IMR-90 (cell line): ENCODE measurements at regions not wholly inside any gene's neighbourhood (a gene's known extent, or its start where the extent isn't known, plus 50 kb on each side); places are given as distances from the start of the nearest gene placed in this dataset.
"Not testable (repeated sequence)": the region's sequence is repeated elsewhere in the genome, so short reads cannot be mapped to it uniquely, and the experiment has no call there.

Source experiments
- ATAC-seq: fragments of 200-7000 bp; cut with Tn5 transposase; 2 replicates; pipeline ENCODE4 v1.9.1; 2020; ENCODE audit warnings: low read depth, mild to moderate bottlenecking, moderate library complexity
- BruUV-seq: library from RNA; stranded (reverse); fragments of 400-500 nt; replicated peaks from 2 replicates; lab custom pipeline; 2021; lab: Mats Ljungman, UMichigan
- CTCF ChIA-PET: fragments of 300-600 bp; formaldehyde crosslinking; extraction: SDS; loops from one replicate; lab custom pipeline; 2021; ENCODE audit warnings: antibody characterized with exemption; lab: Yijun Ruan, JAX
- POLR2A ChIA-PET: fragments of 300-600 bp; sonication (Branson Sonifier 250); formaldehyde crosslinking; loops from one replicate; lab custom pipeline; 2022; ENCODE audit warnings: antibody characterized with exemption; ENCODE audit not compliant: unreplicated experiment; lab: Charles Lee
- DNase-seq: peaks from one replicate; pipeline ENCODE4 v3.0.0; 2013
- H2AFZ ChIP-seq: replicated peaks from 2 replicates; pipeline ENCODE3; 2013; ENCODE audit warnings: low read length, mild to moderate bottlenecking; ENCODE audit not compliant: poor library complexity
- H2AK5ac ChIP-seq: 2 replicates; pipeline ENCODE4 v1.6.1; 2013; ENCODE audit warnings: low read depth, low read length, inconsistent platforms
- H2AK9ac ChIP-seq: replicated peaks from 2 replicates; pipeline ENCODE3; 2013; ENCODE audit warnings: mild to moderate bottlenecking, low read depth, low read length, moderate library complexity; ENCODE audit not compliant: poor library complexity
- H2BK120ac ChIP-seq: 2 replicates; pipeline ENCODE4 v1.6.1; 2013; ENCODE audit warnings: low read depth, low read length, inconsistent platforms
- H2BK15ac ChIP-seq: 3 replicates; pipeline ENCODE4 v1.6.1; 2013; ENCODE audit warnings: low read depth, low read length, inconsistent platforms
- H2BK20ac ChIP-seq: 2 replicates; pipeline ENCODE4 v1.6.1; 2013; ENCODE audit warnings: low read depth, mild to moderate bottlenecking, inconsistent platforms, low read length, moderate library complexity
- H2BK5ac ChIP-seq: 2 replicates; pipeline ENCODE4 v1.6.1; 2013; ENCODE audit warnings: mild to moderate bottlenecking, low read depth, low read length, inconsistent platforms; ENCODE audit not compliant: poor library complexity, severe bottlenecking
- H3K14ac ChIP-seq: replicated peaks from 2 replicates; pipeline ENCODE4 v1.6.1; 2013; ENCODE audit warnings: low read depth, low read length, inconsistent platforms
- H3K18ac ChIP-seq: 2 replicates; pipeline ENCODE4 v1.6.1; 2013; ENCODE audit warnings: low read depth, low read length, control low read depth
- H3K23ac ChIP-seq: 2 replicates; pipeline ENCODE4 v1.6.1; 2013; ENCODE audit warnings: low read depth, low read length, inconsistent platforms
- H3K27ac ChIP-seq: 2 replicates; pipeline ENCODE4 v1.5.1; 2013; ENCODE audit warnings: mild to moderate bottlenecking, control low read depth, low read length; ENCODE audit not compliant: insufficient read depth
- H3K27me3 ChIP-seq: 2 replicates; pipeline ENCODE4 v1.6.1; 2013; ENCODE audit warnings: low read length; ENCODE audit not compliant: control insufficient read depth, insufficient read depth
- H3K36me3 ChIP-seq: 2 replicates; pipeline ENCODE4 v1.6.1; 2013; ENCODE audit warnings: low read length, mixed read lengths; ENCODE audit not compliant: control insufficient read depth, insufficient read depth
- H3K4ac ChIP-seq: 2 replicates; pipeline ENCODE4 v1.6.1; 2013; ENCODE audit warnings: low read depth, low read length, inconsistent platforms
- H3K4me1 ChIP-seq: 2 replicates; pipeline ENCODE4 v1.6.1; 2013; ENCODE audit warnings: low read length, mixed read lengths; ENCODE audit not compliant: control insufficient read depth, insufficient read depth
- H3K4me2 ChIP-seq: 2 replicates; pipeline ENCODE4 v1.6.1; 2013; ENCODE audit warnings: low read depth, mild to moderate bottlenecking, control low read depth, low read length, moderate library complexity
- H3K4me3 ChIP-seq: 2 replicates; pipeline ENCODE4 v1.5.1; 2013; ENCODE audit warnings: low read depth, mild to moderate bottlenecking, control low read depth, low read length, moderate library complexity; ENCODE audit not compliant: insufficient read depth
- H3K56ac ChIP-seq: 2 replicates; pipeline ENCODE4 v1.6.1; 2013; ENCODE audit warnings: low read length, inconsistent platforms; ENCODE audit not compliant: insufficient read depth; ENCODE audit errors: extremely low read depth
- H3K79me1 ChIP-seq, 2 experiments: 2 replicates each; pipeline ENCODE4 v1.6.1; 2013; ENCODE audit warnings: low read length in 2 of 2, inconsistent platforms in 1 of 2, low read depth in 1 of 2
- H3K9ac ChIP-seq: 2 replicates; pipeline ENCODE4 v1.6.1; 2013; ENCODE audit warnings: low read depth, low read length, control low read depth
- H3K9me1 ChIP-seq: 2 replicates; pipeline ENCODE4 v1.6.1; 2013; ENCODE audit warnings: low read length, inconsistent platforms; ENCODE audit not compliant: insufficient read depth
- H3K9me3 ChIP-seq: 2 replicates; pipeline ENCODE4 v1.6.1; 2013; ENCODE audit warnings: low read length; ENCODE audit not compliant: control insufficient read depth, insufficient read depth
- H4K20me1 ChIP-seq: 2 replicates; pipeline ENCODE4 v1.6.1; 2013; ENCODE audit warnings: low read length, inconsistent platforms; ENCODE audit not compliant: insufficient read depth
- H4K5ac ChIP-seq: 2 replicates; pipeline ENCODE4 v1.6.1; 2013; ENCODE audit warnings: mild to moderate bottlenecking, low read depth, low read length, control low read depth
- H4K8ac ChIP-seq, 2 experiments: 2 replicates each; pipeline ENCODE4 v1.6.1; 2013; ENCODE audit warnings: low read depth in 2 of 2, low read length in 2 of 2, control low read depth in 1 of 2, inconsistent platforms in 1 of 2
- H4K91ac ChIP-seq: 2 replicates; pipeline ENCODE4 v1.6.1; 2013; ENCODE audit warnings: low read depth, low read length, inconsistent platforms; ENCODE audit not compliant: insufficient read depth
- BHLHE40 ChIP-seq: fragments of 150-350 bp; IDR thresholded peaks from 2 replicates; pipeline ENCODE4 v1.6.1; 2016; ENCODE audit warnings: mild to moderate bottlenecking, low read depth, low read length
- CHD1 ChIP-seq: IDR thresholded peaks from 2 replicates; pipeline ENCODE4 v1.6.1; 2012; ENCODE audit warnings: low read depth, low read length, improper control_type of control experiment
- FOS ChIP-seq: fragments of 150-350 bp; IDR thresholded peaks from 2 replicates; pipeline ENCODE4 v1.6.1; 2016; ENCODE audit warnings: low read depth, low read length
- MAFK ChIP-seq: IDR thresholded peaks from 2 replicates; pipeline ENCODE4 v1.6.1; 2012; ENCODE audit warnings: low read depth, low read length, improper control_type of control experiment
- MXI1 ChIP-seq: IDR thresholded peaks from 2 replicates; pipeline ENCODE4 v1.6.1; 2012; ENCODE audit warnings: low read depth, mild to moderate bottlenecking, low read length, moderate library complexity, borderline replicate concordance
- POLR2A ChIP-seq: IDR thresholded peaks from 2 replicates; pipeline ENCODE4 v1.6.1; 2012; ENCODE audit warnings: mild to moderate bottlenecking, low read depth, low read length
- RCOR1 ChIP-seq: IDR thresholded peaks from 2 replicates; pipeline ENCODE4 v1.6.1; 2012; ENCODE audit warnings: mild to moderate bottlenecking, low read length, improper control_type of control experiment; ENCODE audit not compliant: insufficient replicate concordance
- RFX5 ChIP-seq: IDR thresholded peaks from 2 replicates; pipeline ENCODE4 v1.8.0; 2012; ENCODE audit warnings: low read depth, mild to moderate bottlenecking, low read length, moderate library complexity
- SMC3 ChIP-seq: fragments of 150-350 bp; IDR thresholded peaks from 2 replicates; pipeline ENCODE4 v1.6.1; 2016; ENCODE audit warnings: low read depth, mild to moderate bottlenecking, antibody characterized with exemption, low read length, moderate library complexity
- WGBS, 2 experiments: methylation state at CpG; one replicate each; pipeline versions ENCODE4 v1.1.5 to v1.1.7; 2013; ENCODE audit warnings: missing lambda C conversion rate in 2 of 2; ENCODE audit not compliant: insufficient read length in 1 of 2; ENCODE audit errors: extremely low coverage in 2 of 2; 5-methylcytosine and 5-hydroxymethylcytosine counted together
- dilution Hi-C: fragments of 300-500 bp; cut with HindIII; formaldehyde crosslinking; loops from one replicate; pipeline ENCODE4 v1.14.3; 2018; ENCODE audit warnings: low sequenced_read_pairs; ENCODE audit not compliant: unreplicated experiment
- in situ Hi-C: fragments of 300-500 bp; cut with MboI; formaldehyde crosslinking; loops from 3 replicates; pipeline ENCODE4 v1.14.3; 2019; ENCODE audit warnings: low sequenced_read_pairs, inconsistent platforms, mixed read lengths
- intact Hi-C: fragments of 100-400 bp; cut with micrococcal nuclease; formaldehyde crosslinking; loops from 2 replicates; pipeline ENCODE4 v1.10.0; 2022

DNA sequence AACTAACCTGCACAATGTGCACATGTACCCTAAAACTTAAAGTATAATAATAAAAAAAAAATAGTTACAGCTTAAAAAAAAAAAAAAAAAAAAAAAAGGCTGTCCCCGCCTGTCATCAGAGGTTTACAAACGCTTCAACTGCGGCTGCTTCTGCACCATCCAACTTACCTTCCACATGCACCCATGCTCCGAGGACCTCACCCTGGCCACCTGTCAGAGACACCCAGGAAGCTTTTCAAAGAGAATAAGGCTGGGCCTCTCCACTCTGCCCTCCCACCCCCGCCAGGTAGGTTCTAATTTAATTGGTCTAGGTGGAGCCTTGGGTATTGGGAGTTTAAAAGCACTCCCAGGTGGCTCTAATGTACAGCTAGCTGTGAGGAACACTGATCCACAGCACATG lies 64.9 kb downstream of the COPRS start:
- Histone ChIP-seq H3K9me1 (no peaks in the 10 kb centered on the region), H2BK120ac (no peak overlapping the region), H3K4me2 (no peak overlapping the region), H2AK5ac (no peak overlapping the region), H2BK20ac (no peak overlapping the region), H2AFZ (no peak overlapping the region), H2BK15ac (no peak overlapping the region), H3K4me1 (0 out of 2 replicates have a peak, but pooled peaks cover under 1% of the 10 kb centered on the region), H4K20me1 (no peaks in the 10 kb centered on the region), H3K4ac (no peak overlapping the region), H3K4me3 (no peak overlapping the region), H2BK5ac (no peak overlapping the region), H3K36me3 (no peaks in the 10 kb centered on the region), H4K91ac (no peak overlapping the region), H3K9ac (no peak overlapping the region), H3K18ac (no peak overlapping the region), H3K23ac (no peak overlapping the region), H3K14ac (no peak overlapping the region), H3K27ac (no peak overlapping the region), H3K27me3 (no peaks in the 10 kb centered on the region), H4K8ac (no peak overlapping the region), H4K5ac (no peak overlapping the region), H3K79me1 (no peaks in the 10 kb centered on the region), H3K9me3 (no peaks in the 10 kb centered on the region), H2AK9ac (no peak overlapping the region), H3K56ac (no peak overlapping the region)
- ChIA-PET CTCF (no interaction called here), POLR2A (interaction anchor here (0.6 kb wide), 1 partner anchor 103 kb away, joined by 4 read pairs; no protein-coding TSS in a partner anchor)
- dilution Hi-C loops (no loop called here), in situ Hi-C loops (no loop called here), intact Hi-C loops (no loop called here)
- BruUV-seq: no TSS peak
- TF ChIP-seq POLR2A: no peak
- TF ChIP-seq CHD1: no peak
- TF ChIP-seq SMC3: no peak
- no peak for TF ChIP-seq RFX5
- TF ChIP-seq MXI1: no peak
- TF ChIP-seq MAFK: no peak
- TF ChIP-seq FOS: no peak
- TF ChIP-seq RCOR1: no peak
- TF ChIP-seq BHLHE40: no peak
- DNase-seq: no peak
- WGBS, 2 experiments: no CpG with 5 or more reads among the region's 5 CpGs
- ATAC-seq: no peak

DNA sequence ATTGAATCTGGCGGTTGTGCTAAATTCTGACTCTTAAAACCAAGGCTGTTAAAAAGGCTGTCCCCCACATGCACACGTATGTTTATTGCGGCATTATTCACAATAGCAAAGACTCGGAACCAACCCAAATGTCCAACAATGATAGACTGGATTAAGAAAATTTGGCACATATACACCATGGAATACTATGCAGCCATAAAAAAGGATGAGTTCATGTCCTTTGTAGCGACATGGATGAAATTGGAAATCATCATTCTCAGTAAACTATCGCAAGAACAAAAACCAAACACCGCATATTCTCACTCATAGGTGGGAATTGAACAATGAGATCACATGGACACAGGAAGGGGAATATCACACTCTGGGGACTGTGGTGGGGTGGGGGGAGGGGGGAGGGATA lies 65.4 kb downstream of the COPRS start:
- H3K18ac ChIP-seq, H2BK20ac ChIP-seq, H3K14ac ChIP-seq, in situ Hi-C loops, H2AK5ac ChIP-seq, H3K27me3 ChIP-seq, H3K4ac ChIP-seq, H2AFZ ChIP-seq, H2BK120ac ChIP-seq, H3K36me3 ChIP-seq, H3K4me2 ChIP-seq, BruUV-seq, H3K9ac ChIP-seq, intact Hi-C loops, H3K9me1 ChIP-seq, H2AK9ac ChIP-seq, H4K8ac ChIP-seq, H3K56ac ChIP-seq, H4K20me1 ChIP-seq, ATAC-seq, H3K27ac ChIP-seq, H4K5ac ChIP-seq, H3K23ac ChIP-seq, DNase-seq, H2BK5ac ChIP-seq, CTCF ChIA-PET, H2BK15ac ChIP-seq, H4K91ac ChIP-seq, H3K4me1 ChIP-seq, H3K79me1 ChIP-seq, dilution Hi-C loops, H3K9me3 ChIP-seq, H3K4me3 ChIP-seq: not testable (repeated sequence)
- POLR2A ChIA-PET: interaction anchor here (0.6 kb wide), 1 partner anchor 103 kb away, joined by 4 read pairs; no protein-coding TSS in a partner anchor
- no CpG with 5 or more reads among the region's 7 CpGs for WGBS, 2 experiments
